Activated CD4-positive, CD25-positive, alpha-beta regulatory T cell (primary cell): ENCODE measurements at regions not wholly inside any gene's neighbourhood (a gene's known extent, or its start where the extent isn't known, plus 50 kb on each side); places are given as distances from the start of the nearest gene placed in this dataset.
"Not testable (repeated sequence)": the region's sequence is repeated elsewhere in the genome, so short reads cannot be mapped to it uniquely, and the experiment has no call there.

Source experiments
- DNase-seq, 4 experiments: peaks; one replicate each; lab custom pipeline; 2025; lab: John Stamatoyannopoulos, UW

DNA sequence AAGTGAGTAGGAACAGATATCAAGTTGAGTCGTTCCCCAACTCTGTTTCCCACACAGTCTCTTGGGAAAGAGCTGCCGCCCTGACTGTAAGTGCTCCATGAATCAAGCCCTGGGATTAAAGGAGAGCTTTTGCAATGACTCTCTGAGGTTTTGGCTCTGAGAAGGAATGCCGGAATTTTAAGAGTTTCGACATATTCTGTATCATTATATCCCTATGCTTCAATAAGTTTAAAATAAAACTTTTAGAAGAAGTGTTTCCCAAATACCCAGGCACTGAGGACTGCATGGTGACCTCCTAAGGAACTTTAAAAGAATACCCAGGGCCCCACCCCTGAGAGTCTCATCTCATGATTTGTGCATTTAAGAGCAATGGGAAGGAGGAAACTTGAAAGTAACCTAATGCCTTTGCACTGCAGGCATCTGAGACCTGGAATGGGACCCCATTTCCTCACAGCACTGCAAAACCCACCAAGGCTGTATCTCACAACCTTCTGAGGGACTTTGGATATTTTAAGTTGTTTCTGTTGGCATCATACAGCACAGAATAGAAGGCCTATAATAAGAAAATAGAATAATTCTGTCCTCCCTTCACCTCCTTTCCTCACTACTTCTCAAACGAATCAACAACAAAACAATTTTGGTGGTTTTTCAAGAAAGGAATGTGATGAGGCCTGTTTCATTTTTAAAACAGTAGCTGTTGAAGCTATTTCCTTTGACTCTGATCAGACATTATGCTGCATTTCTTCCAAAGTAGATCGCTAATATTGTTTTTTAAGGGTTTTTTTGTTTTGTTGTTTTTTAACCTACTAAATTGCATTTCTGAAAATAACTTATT lies 121.2 kb downstream of the GASK1B start:
- DNase-seq, result no peak

GRCh38 chr4:158050942-158051341 lies 121.9 kb downstream of the GASK1B start:
- no peak for DNase-seq

- DNase-seq, result no peak
Measured at GRCh38 chr4:158046345-158046744, 126.5 kb downstream of the GASK1B start.

DNA sequence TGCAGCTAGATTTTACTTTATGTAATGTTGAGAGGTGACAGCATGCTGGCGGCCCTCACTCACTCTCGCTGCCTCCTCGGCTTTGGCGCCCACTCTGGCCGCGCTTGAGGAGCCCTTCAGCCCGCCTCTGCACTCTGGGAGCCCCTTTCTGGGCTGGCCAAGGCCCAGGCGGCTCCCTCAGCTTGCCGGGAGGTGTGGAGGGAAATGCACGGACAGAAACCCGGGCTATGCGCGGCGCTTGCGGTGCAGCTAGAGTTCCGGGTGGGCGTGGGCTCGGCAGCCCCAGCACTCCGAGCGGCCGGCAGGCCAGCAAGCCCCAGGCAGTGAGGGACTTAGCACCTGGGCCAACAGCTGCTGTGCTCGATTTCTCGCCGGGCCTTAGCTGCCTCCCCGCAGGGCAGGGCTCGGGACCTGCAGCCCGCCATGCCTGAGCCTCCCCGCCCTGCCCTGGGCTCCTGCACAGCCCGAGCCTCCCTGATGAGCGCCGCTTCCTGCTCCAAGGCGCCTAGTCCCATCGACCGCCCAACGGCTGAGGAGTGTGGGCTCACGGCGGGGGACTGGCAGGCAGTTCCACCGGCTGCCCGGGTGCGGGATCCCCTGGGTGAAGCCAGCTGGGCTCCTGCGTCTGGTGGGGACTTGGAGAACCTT lies 128.7 kb downstream of the GASK1B start:
- no peak for DNase-seq

- no peak for DNase-seq
Measured at GRCh38 chr4:158042591-158043030, 130.2 kb downstream of the GASK1B start.

DNA sequence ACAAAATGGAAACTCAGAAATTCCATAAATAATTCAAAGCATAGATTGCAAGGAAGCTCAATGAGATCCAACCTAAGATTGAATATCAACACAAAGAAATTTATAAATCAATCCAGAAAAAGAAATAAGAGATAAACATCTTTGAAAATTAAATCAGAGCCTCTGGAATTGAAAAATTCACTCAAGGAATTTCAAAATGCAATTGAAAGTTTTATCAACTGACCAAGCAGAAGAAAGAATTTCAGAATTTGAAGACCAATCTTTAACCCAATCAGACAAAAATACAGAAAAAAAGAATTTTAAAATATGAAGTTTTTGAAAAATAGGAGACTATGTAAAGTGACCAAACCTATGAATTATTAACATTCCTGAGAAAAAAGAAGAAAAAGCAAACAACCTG lies 134.1 kb downstream of the GASK1B start:
- no peak for DNase-seq

GRCh38 chr4:158036998-158037397 lies 135.8 kb downstream of the GASK1B start:
- DNase-seq, result no peak

DNA sequence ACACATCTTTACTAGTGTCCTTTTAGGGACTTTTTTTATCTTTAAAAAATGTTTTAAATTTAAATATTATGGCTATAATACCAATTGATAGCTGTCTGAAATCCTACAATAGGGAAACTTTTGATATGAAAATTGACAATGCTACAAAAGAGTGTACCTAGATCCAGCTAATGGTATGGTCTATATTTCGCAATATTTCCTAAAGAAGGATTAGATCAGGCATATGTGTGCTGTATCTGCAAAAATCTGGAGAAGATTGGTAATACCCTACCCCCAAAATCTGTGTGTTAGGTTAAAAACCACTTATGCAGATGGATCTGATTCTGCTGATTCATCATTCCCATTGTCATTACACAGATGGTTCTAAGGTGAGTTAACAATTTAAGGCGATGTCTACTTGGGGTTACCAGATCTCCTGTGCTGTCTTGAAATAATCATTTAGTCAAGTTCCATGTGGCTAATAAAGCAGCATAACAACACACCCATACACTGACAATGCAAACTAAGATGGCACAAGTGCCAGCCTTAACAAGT lies 137.1 kb downstream of the GASK1B start:
- no peak for DNase-seq

DNA sequence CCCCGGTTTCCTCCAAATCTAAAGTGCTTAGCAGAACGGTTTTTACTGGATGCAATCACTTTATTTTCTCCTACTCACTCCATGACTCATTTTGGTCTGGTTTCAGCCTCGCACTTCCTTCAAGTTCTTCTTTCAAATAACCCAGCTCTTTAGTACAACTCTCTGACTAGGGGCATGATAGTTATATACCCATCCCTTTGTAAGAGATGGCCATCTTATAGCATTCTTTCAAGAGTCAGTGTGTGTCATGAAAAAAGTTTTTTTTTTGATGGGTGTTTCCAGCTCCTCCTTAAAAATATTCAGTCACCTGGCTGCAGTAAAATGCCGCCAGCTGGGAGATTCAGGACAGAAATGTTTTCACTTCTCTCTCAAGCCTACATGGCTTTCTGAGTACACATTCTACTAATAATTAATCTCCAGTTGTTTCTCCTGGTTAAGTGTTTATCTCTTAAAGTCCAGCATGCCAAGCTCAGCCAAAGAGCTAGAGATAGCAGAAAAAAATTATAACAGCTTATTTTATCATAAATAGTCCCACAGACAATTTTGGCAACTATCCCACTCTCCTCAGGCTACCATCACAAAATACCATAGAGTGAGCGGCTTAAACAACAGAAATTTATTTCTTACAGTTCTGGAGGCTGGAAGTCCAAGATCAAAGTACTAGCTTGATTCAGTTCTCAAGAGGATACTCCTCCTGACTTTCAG lies 139.3 kb downstream of the GASK1B start:
- DNase-seq, result no peak

- no peak for DNase-seq
Measured at GRCh38 chr4:158032733-158033415, 140.0 kb downstream of the GASK1B start.

- not testable (repeated sequence) for DNase-seq
Measured at GRCh38 chr4:158028381-158028780, 144.4 kb downstream of the GASK1B start.

- DNase-seq, result no peak
Measured at GRCh38 chr4:158025131-158025530, 147.7 kb downstream of the GASK1B start.

DNA sequence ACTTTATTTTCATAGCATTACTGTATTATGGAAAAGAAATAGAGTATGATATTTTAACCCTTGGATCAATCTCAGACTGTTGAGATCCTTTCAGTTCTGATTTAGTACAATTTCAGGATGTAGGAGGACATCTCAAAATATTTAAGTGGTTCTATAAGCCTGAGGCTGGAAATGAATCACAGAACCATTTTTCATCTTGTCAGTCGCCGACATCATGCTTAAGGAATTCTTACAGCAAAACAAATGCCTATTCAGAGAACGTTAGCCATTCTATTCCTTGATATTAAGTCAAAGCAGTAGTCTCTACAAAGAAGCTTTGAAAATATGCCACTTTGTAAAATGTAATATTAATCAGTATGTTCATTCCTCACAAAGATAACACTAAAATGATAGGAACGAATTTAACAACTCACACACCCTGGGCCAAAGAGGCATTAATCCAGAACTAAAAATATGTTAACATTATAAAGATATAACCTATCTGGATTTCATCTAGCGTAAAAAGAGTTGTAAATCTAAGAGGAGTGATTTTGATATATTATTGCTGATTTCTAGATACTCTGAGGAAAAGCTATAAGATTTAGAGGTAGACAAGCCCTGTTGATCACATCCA lies 152.0 kb downstream of the GASK1B start:
- no peak for DNase-seq

GRCh38 chr4:158020176-158020575 lies 152.6 kb downstream of the GASK1B start:
- DNase-seq, result no peak

DNA sequence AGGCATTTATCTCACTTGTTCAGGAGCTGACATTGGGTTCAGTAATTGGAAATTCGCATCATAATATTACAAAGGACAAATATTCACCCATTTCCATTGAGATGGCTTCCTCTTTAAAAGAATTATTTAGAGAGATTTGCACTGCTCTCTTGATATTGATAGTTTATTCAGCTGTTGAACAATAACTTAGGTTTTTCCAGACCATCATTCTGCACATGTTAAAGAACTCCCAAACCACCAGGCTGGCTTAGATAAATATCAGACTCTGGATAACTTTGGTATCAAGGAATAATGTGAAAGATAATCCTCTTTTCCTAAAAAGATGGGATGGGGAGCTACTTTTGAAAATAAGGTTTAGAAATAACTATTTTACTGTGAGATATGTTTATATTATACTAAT lies 154.0 kb downstream of the GASK1B start:
- DNase-seq, result no peak

GRCh38 chr4:158018221-158018830 lies 154.5 kb downstream of the GASK1B start:
- DNase-seq, result no peak

DNA sequence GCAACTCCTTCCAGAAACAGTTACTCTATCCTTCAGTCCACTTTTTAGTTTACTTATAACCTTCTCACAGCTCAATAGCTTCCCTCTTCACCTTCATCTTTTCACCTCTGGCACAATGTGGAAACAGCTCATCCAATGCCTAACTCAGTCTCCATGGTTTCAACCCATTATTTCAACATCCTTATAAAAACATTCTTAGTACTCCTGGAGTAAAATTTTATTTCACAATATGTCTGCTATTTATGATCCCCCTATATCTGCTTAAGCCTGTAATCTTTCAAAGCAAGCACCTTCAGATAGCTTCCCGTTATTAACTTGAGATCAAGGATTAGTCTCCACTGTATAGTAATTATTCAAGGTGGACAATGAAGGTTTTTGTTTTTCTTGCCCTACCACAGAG lies 156.3 kb downstream of the GASK1B start:
- no peak for DNase-seq

GRCh38 chr4:158015241-158015640 lies 157.6 kb downstream of the GASK1B start:
- DNase-seq, result no peak

- no peak for DNase-seq
Measured at GRCh38 chr4:158013858-158014257, 159.0 kb downstream of the GASK1B start.

GRCh38 chr4:158010361-158010760 lies 162.5 kb downstream of the GASK1B start:
- DNase-seq, result no peak

DNA sequence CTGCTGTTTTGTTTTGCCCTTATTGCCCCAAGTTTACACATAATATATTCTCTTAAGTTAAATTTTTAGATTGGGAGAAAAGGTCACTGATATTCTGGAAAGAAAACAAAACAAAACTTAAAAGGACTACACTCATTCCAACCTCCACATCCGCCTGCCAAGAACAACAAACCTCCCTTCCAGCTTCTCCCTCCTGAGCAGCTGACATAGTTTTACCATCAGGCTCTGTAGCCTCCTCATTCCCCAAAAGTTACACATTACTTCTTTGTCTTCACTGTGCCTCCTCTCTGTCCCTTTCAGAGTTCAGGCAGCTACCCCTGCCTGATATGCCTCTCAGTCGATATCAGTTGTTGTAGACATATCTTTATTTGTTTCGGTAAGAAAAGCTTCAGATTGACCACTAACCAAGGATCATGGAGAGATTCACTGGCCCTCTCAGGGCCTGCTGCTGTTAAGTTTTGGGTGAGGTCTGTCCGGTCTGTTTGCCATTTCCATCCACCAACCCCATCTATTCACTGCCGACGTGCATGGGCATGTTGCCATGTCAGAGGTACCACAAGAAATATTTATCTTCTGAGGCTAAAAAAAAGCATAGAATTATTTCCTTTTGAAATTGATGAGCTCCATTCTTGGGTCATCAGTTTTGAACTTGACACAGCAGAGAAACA lies 164.1 kb downstream of the GASK1B start:
- DNase-seq, result no peak
